Stimulated activated CD4-positive, alpha-beta T cell treated with anti-CD3 and anti-CD28 coated beads, Interleukin-15, amount 100 ng/mL, for 48 hours (primary cell): ENCODE measurements at regions not wholly inside any gene's neighbourhood (a gene's known extent, or its start where the extent isn't known, plus 50 kb on each side); places are given as distances from the start of the nearest gene placed in this dataset.
"Not testable (repeated sequence)": the region's sequence is repeated elsewhere in the genome, so short reads cannot be mapped to it uniquely, and the experiment has no call there.

Source experiments
- DNase-seq, 2 donors: peaks; one replicate each; pipeline ENCODE4 v3.0.0-alpha.2; 2020; ENCODE audit warnings: low read depth in 2 of 2

DNA sequence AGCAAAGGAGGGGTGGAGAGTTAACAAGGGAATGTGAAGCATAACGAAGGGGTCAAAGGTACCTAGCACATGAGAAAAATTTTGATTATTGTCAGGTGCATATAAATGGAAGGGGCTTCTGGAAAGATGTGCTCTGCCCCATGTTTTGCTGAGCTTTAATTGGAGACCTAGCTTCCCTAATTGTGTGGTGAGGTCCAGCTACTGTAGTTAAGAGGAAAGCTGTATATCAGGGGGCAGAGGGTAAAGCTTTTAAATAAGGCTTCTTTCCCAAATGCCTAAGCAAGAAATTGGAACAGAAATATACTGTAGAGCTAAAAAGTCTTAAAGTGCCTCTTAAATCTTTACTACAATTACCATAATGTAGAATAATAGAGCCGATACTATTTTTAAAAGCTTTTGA lies 267.2 kb downstream of the MAT2B start:
- DNase-seq, result no peak

GRCh38 chr5:163773226-163773625 lies 267.8 kb downstream of the MAT2B start:
- no peak for DNase-seq

- DNase-seq, result no peak
These were observed 284.5 kb downstream of the MAT2B start for GRCh38 chr5:163789870-163790269.

DNA sequence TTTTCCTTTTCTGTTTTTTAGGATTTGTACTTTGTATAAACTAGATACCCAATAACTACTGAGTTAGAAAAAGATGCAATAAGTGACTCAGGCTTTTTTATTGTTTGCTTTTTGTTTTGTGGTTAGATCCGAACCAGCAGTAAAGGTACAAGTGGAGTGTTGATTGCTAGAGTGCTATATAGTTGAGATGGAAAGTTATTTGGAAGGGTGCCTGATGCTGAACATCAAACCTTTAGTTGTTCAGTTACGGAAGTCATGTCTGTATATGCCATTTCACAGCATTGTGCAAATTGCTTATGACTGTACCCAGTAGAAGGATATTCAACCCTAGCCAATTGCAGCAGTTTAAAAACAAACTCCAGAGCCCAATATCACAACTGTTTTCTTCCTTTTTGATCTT lies 285.1 kb downstream of the MAT2B start:
- no peak for DNase-seq

GRCh38 chr5:163794993-163795392 lies 289.6 kb downstream of the MAT2B start:
- DNase-seq, result no peak

- no peak for DNase-seq
These were observed 302.4 kb downstream of the MAT2B start for GRCh38 chr5:163807781-163808180.

GRCh38 chr5:163809473-163809872 lies 304.1 kb downstream of the MAT2B start:
- DNase-seq, result no peak

GRCh38 chr5:163813900-163814299 lies 308.5 kb downstream of the MAT2B start:
- no peak for DNase-seq

- DNase-seq, result no peak
These were observed 309.9 kb downstream of the MAT2B start for GRCh38 chr5:163815240-163815791.

- no peak for DNase-seq
These were observed 315.7 kb downstream of the MAT2B start for GRCh38 chr5:163821142-163821541.

- DNase-seq, result no peak
These were observed 317.1 kb downstream of the MAT2B start for GRCh38 chr5:163822548-163822947.

- no peak for DNase-seq
These were observed 320.2 kb downstream of the MAT2B start for GRCh38 chr5:163825661-163826060.

- DNase-seq, result no peak
These were observed 320.8 kb downstream of the MAT2B start for GRCh38 chr5:163826201-163826600.

- DNase-seq, result no peak
These were observed 326.7 kb downstream of the MAT2B start for GRCh38 chr5:163832155-163832554.

DNA sequence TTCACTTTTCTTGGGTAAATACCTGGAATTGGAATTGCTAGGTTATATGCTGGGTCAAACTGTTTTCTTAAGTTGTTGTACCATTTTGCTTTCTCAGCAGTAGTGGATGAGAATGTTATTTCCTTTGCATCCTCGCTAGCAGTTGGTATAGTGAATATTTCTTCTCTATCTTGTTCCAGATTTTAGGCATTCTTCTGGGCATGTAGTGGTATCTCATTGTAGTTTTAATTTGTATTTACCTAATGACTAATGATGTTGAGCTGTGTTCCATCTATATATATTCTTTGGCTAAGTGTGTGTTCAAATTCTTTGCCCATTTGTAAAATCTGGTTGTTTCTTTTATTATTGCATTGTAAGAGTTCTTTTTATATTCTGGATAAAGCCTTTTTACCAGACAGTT lies 333.3 kb downstream of the MAT2B start:
- DNase-seq, result no peak

GRCh38 chr5:163846512-163846911 lies 341.1 kb downstream of the MAT2B start:
- DNase-seq, result no peak

DNA sequence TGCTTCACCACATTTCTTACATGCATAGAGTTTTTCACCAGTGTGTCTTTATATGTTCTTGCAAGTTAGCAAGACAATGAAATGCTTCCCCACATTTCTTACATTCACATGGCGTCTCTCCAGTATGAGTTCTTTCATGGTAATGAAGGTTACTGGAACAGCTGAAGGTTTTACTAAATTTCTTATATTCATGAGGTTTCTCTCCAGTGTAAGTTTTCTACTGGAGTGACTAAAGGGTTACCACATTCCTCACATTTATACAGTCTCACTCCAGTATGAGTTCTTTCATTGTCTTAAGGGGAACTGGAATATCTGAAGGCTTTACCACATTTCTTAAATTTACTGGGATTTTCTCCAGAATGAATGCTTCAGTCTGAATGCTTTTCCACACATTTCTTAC lies 350.3 kb downstream of the MAT2B start:
- no peak for DNase-seq

DNA sequence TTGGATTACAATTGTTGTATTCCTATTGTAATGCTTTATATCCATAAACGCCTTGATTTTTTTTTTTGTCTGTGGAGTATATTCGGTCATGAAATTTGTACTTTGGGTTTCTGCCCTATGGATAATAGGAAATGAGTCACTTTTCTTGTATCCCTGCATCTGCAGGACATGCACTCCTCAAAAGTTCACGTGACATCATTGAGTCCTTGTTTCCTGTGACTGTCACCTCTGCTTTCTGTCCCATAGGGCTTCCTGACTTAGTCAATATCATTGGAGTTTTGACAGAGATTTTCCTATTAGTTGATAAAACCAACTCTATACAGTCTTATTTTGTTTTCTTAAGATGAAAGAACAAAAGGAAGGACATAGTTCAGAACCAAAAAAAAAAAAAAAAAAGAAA lies 356.3 kb downstream of the MAT2B start:
- DNase-seq, result no peak

DNA sequence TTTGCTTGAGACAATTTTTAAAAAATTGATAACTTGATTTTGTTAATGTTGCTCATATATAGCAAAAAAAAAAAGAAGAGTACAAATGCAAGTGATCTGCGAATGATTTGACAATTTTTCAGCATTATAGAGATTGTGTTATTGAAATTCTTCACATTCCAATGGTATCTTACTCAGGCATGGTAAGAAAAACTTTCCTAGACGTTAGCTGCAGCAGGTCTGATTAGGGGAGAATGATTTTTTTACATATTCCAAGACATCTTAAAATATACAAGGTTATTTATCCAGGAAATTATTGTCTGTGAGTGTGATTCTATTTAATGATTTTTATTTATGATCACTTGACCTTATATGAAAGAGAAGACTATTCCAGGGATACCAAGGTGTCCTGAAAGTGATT lies 361.9 kb downstream of the MAT2B start:
- no peak for DNase-seq

DNA sequence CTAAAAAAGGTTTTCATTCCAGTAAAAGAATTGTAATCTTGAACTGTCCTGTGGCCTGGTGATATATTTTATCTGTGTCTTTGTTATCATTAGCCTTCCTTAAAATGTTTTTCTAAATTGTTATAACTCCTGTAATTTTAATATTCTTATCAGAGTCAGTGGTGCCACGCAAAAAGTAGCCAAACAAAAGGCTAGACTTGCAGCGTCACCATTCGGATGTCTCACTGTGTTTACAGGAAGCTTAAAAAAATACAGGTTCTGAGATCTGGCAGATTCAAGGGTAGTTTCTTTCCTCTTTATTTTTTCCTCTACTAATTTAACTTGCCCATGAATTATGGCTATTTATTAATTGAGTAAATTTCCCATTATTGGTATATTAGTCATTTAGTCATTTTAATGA lies 362.3 kb downstream of the MAT2B start:
- no peak for DNase-seq

GRCh38 chr5:163869581-163869980 lies 364.2 kb downstream of the MAT2B start:
- DNase-seq, result no peak

- DNase-seq, result no peak
These were observed 365.0 kb downstream of the MAT2B start for GRCh38 chr5:163870441-163870840.

DNA sequence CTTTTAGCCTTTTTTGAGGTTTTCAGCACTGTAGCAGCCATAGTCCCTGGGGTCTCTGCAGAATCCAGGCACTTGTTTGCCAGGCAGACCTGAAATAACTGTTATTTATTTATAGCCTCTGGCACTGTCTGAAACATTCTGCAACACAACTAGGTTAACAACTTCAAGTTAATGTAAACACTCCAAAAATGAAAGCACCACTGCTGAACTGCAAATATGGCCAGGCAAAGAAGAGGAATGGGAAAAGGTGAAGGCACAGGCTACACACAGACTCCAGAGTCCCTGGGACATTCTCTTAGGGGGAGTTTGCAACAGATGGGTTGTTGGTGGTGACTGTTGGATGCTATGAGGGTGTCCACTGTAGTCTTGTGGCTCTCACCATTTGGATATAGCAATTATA lies 369.0 kb downstream of the MAT2B start:
- DNase-seq, result no peak

- not testable (repeated sequence) for DNase-seq
These were observed 369.5 kb downstream of the MAT2B start for GRCh38 chr5:163874912-163875311.

- no peak for DNase-seq
These were observed 372.4 kb downstream of the MAT2B start for GRCh38 chr5:163877865-163878264.
